Lung (tissue), 11 donors: ENCODE measurements at regions not wholly inside any gene's neighbourhood (a gene's known extent, or its start where the extent isn't known, plus 50 kb on each side); places are given as distances from the start of the nearest gene placed in this dataset.
"Not testable (repeated sequence)": the region's sequence is repeated elsewhere in the genome, so short reads cannot be mapped to it uniquely, and the experiment has no call there.

Experiments
- ATAC-seq: fragments of 200-7000 bp; cut with Tn5 transposase; one replicate; pipeline ENCODE4 v1.9.1; 2020; ENCODE audit warnings: moderate number of reproducible peaks; ENCODE audit not compliant: insufficient read depth, low FRiP score
- DNase-seq, 3 donors: peaks; one replicate each; pipeline ENCODE4 v3.0.0-alpha.2; 2013 to 2017
- H3K27ac ChIP-seq, 2 donors: one replicate each; pipeline ENCODE4 v1.5.1; 2013; ENCODE audit warnings: mild to moderate bottlenecking in 2 of 2, moderate library complexity in 2 of 2, control low read depth in 1 of 2, inconsistent platforms in 1 of 2, low read depth in 1 of 2, low read length in 1 of 2
- H3K27me3 ChIP-seq, 3 donors: one replicate each; pipeline ENCODE4 v1.5.1; 2013; ENCODE audit warnings: low read length in 2 of 3; ENCODE audit not compliant: control insufficient read depth in 3 of 3, insufficient read depth in 3 of 3
- H3K36me3 ChIP-seq, 4 donors: one replicate each; pipeline ENCODE4 v1.5.1; 2013; ENCODE audit warnings: low read length in 4 of 4, mild to moderate bottlenecking in 1 of 4, moderate library complexity in 1 of 4; ENCODE audit not compliant: control insufficient read depth in 4 of 4, insufficient read depth in 4 of 4
- H3K4me1 ChIP-seq, 5 donors: one replicate each; pipeline ENCODE4 v1.5.1; 2013; ENCODE audit warnings: low read length in 5 of 5, mild to moderate bottlenecking in 2 of 5, moderate library complexity in 1 of 5; ENCODE audit not compliant: control insufficient read depth in 5 of 5, insufficient read depth in 5 of 5
- H3K4me3 ChIP-seq: one replicate; pipeline ENCODE4 v1.5.1; 2013; ENCODE audit warnings: mild to moderate bottlenecking, control low read depth, moderate library complexity
- H3K9ac ChIP-seq, 2 donors: one replicate each; pipeline ENCODE4 v1.5.1; 2013; ENCODE audit warnings: low read length in 2 of 2, control low read depth in 1 of 2; ENCODE audit not compliant: insufficient read depth in 1 of 2
- H3K9me3 ChIP-seq, 4 donors: one replicate each; pipeline ENCODE4 v1.5.1; 2013; ENCODE audit warnings: low read length in 3 of 4, mild to moderate bottlenecking in 1 of 4, moderate library complexity in 1 of 4; ENCODE audit not compliant: control insufficient read depth in 4 of 4, insufficient read depth in 3 of 4
- CTCF ChIP-seq: IDR thresholded peaks from 2 replicates; pipeline ENCODE4 v1.5.1; 2012; ENCODE audit warnings: mild to moderate bottlenecking; ENCODE audit errors: control extremely low read depth, extremely low read depth
- WGBS, 2 donors: extraction: QIAGEN DNeasy Blood & Tissue Kit; methylation state at CpG; one replicate each; pipeline ENCODE4 v1.1.7; 2013; 5-methylcytosine and 5-hydroxymethylcytosine counted together
- donor health status: control.
- donor health status: control.
- donor health status: Bipolar disorder and iron deficiency.
- donor health status: healthy.
- donor health status: DM: yes; HTN: yes; CAD: no.

GRCh38 chr3:4245671-4246070 lies 57.5 kb upstream of the SETMAR start:
- H3K27me3 ChIP-seq: no peaks in the 10 kb centered on the region
- H3K9me3 ChIP-seq: peaks cover 0 to 8% (median 1%) of the 10 kb centered on the region in 4 donors
- no peak overlapping the region for H3K4me3 ChIP-seq
- H3K36me3 ChIP-seq: no peaks in the 10 kb centered on the region
- no peak overlapping the region for H3K27ac ChIP-seq
- no peaks in the 10 kb centered on the region for H3K4me1 ChIP-seq
- H3K9ac ChIP-seq: no peak overlapping the region
- WGBS, 2 donors: 75 to 77% methylated on average over 9 of the region's 9 CpGs
- DNase-seq: no peak
- ATAC-seq: no peak
- TF ChIP-seq CTCF: no peak

- TF ChIP-seq CTCF: no peak
- H3K4me3 ChIP-seq: no peak overlapping the region
- WGBS, 2 donors: 94% methylated on average over 1 of the region's 1 CpG
- H3K27ac ChIP-seq: no peak overlapping the region
- peaks cover 0 to 5% (median 0%) of the 10 kb centered on the region in 4 donors for H3K9me3 ChIP-seq
- H3K36me3 ChIP-seq: no peaks in the 10 kb centered on the region
- DNase-seq: no peak
- no peaks in the 10 kb centered on the region for H3K27me3 ChIP-seq
- no peaks in the 10 kb centered on the region for H3K4me1 ChIP-seq
- H3K9ac ChIP-seq: no peak overlapping the region
- ATAC-seq: no peak
Measured at GRCh38 chr3:4247391-4247790, 55.8 kb upstream of the SETMAR start.

- no peaks in the 10 kb centered on the region for H3K36me3 ChIP-seq
- 75 to 81% methylated on average over 4 of the region's 4 CpGs for WGBS, 2 donors
- H3K27ac ChIP-seq: no peak overlapping the region
- no peak overlapping the region for H3K4me3 ChIP-seq
- TF ChIP-seq CTCF: no peak
- no peak for ATAC-seq
- DNase-seq: no peak
- H3K9ac ChIP-seq: no peak overlapping the region
- H3K4me1 ChIP-seq: no peaks in the 10 kb centered on the region
- H3K9me3 ChIP-seq: peaks cover 0 to 5% (median 0%) of the 10 kb centered on the region in 4 donors
- H3K27me3 ChIP-seq: no peaks in the 10 kb centered on the region
Measured at GRCh38 chr3:4250064-4250463, 53.1 kb upstream of the SETMAR start.

- H3K4me1 ChIP-seq: no peaks in the 10 kb centered on the region
- H3K36me3 ChIP-seq: no peaks in the 10 kb centered on the region
- H3K27me3 ChIP-seq: no peaks in the 10 kb centered on the region
- no peak for ATAC-seq
- no peak for TF ChIP-seq CTCF
- DNase-seq: no peak
- H3K9me3 ChIP-seq: peaks cover 0 to 5% (median 0%) of the 10 kb centered on the region in 4 donors
- H3K4me3 ChIP-seq: no peak overlapping the region
- H3K27ac ChIP-seq: no peak overlapping the region
- no peak overlapping the region for H3K9ac ChIP-seq
Measured at GRCh38 chr3:4251412-4251811, 51.8 kb upstream of the SETMAR start.

GRCh38 chr3:4253072-4253832 lies 49.9 kb upstream of the SETMAR start:
- not testable (repeated sequence) for ATAC-seq, H3K4me3 ChIP-seq, H3K36me3 ChIP-seq, H3K27ac ChIP-seq, H3K4me1 ChIP-seq, H3K27me3 ChIP-seq, H3K9me3 ChIP-seq, H3K9ac ChIP-seq, DNase-seq
- 86 to 91% methylated on average over 23 to 25 of the region's 26 CpGs for whole genome bisulfite sequencing, 2 donors
